Smooth muscle cell (in vitro differentiated cells): ENCODE measurements at regions not wholly inside any gene's neighbourhood (a gene's known extent, or its start where the extent isn't known, plus 50 kb on each side); places are given as distances from the start of the nearest gene placed in this dataset.
A peak's percentile ranks its signal among the peaks of the same experiment; 100 is the strongest.

Experiments
- DNase-seq: peaks from one replicate; lab custom pipeline; 2025; ENCODE audit not compliant: unreplicated experiment; lab: John Stamatoyannopoulos, UW
- H2AFZ ChIP-seq: fragments of 200-600 bp; sonication (generic); 2 replicates; pipeline ENCODE4 v1.6.0; 2016; ENCODE audit warnings: antibody characterized with exemption, low read depth, mild to moderate bottlenecking
- H3F3A ChIP-seq: fragments of 200-600 bp; sonication (generic); 2 replicates; pipeline ENCODE4 v1.6.0; 2017; ENCODE audit warnings: antibody characterized with exemption, low read depth
- H3K27ac ChIP-seq: fragments of 200-600 bp; sonication (generic); 2 replicates; pipeline ENCODE4 v1.5.1; 2016; ENCODE audit warnings: low read depth, mild to moderate bottlenecking
- H3K27me3 ChIP-seq: fragments of 200-600 bp; sonication (generic); 2 replicates; pipeline ENCODE4 v1.6.1; 2016; ENCODE audit warnings: low read depth, mild to moderate bottlenecking
- H3K36me3 ChIP-seq: fragments of 200-600 bp; sonication (generic); 2 replicates; pipeline ENCODE4 v1.5.1; 2016; ENCODE audit warnings: low read depth
- H3K4me1 ChIP-seq: fragments of 200-600 bp; sonication (generic); 2 replicates; pipeline ENCODE4 v1.5.1; 2016; ENCODE audit warnings: low read depth
- H3K4me2 ChIP-seq: fragments of 200-600 bp; sonication (generic); 2 replicates; pipeline ENCODE4 v1.6.0; 2016; ENCODE audit warnings: mild to moderate bottlenecking
- H3K4me3 ChIP-seq: fragments of 200-600 bp; sonication (generic); 2 replicates; pipeline ENCODE4 v1.5.1; 2016; ENCODE audit warnings: mild to moderate bottlenecking
- H3K79me2 ChIP-seq: fragments of 200-600 bp; sonication (generic); 2 replicates; pipeline ENCODE4 v1.6.0; 2016; ENCODE audit warnings: low read depth, mild to moderate bottlenecking
- H3K9ac ChIP-seq: fragments of 200-600 bp; sonication (generic); 2 replicates; pipeline ENCODE4 v1.6.0; 2016; ENCODE audit warnings: low read depth
- H3K9me3 ChIP-seq: fragments of 200-600 bp; sonication (generic); replicated peaks from 2 replicates; pipeline ENCODE4 v1.5.1; 2016; ENCODE audit warnings: low read depth
- H4K20me1 ChIP-seq: fragments of 200-600 bp; sonication (generic); 2 replicates; pipeline ENCODE4 v1.6.0; 2016; ENCODE audit warnings: low read depth
- WGBS: methylation state at CpG from one replicate; pipeline ENCODE4 v1.1.7; 2016; ENCODE audit warnings: low lambda C conversion rate; 5-methylcytosine and 5-hydroxymethylcytosine counted together
- TF ChIP-seq, protein P1 (sequence below): fragments of 200-600 bp; sonication (generic); IDR thresholded peaks from 2 replicates; pipeline ENCODE4 v1.5.1; 2017; ENCODE audit warnings: borderline replicate concordance, mild to moderate bottlenecking, antibody characterized with exemption; ENCODE audit not compliant: insufficient read depth, poor library complexity, severe bottlenecking

GRCh38 chr15:31266712-31267111, 59.9 kb upstream of the KLF13 start:
- H2AFZ ChIP-seq, result no peak overlapping the region
- DNase-seq, result no peak
- no peaks in the 10 kb centered on the region for H3K79me2 ChIP-seq
- H3K27ac ChIP-seq, result no peak overlapping the region
- H3K27me3 ChIP-seq, result no peaks in the 10 kb centered on the region
- no peak overlapping the region for H3K9ac ChIP-seq
- 70% methylated on average over 13 of the region's 13 CpGs for WGBS
- peaks cover 18% of the 10 kb centered on the region for H3K4me1 ChIP-seq
- no peak overlapping the region for H3K4me3 ChIP-seq
- no peaks in the 10 kb centered on the region for H4K20me1 ChIP-seq
- H3K4me2 ChIP-seq, result peak overlapping the region; percentile 36
- TF ChIP-seq, protein P1, sequence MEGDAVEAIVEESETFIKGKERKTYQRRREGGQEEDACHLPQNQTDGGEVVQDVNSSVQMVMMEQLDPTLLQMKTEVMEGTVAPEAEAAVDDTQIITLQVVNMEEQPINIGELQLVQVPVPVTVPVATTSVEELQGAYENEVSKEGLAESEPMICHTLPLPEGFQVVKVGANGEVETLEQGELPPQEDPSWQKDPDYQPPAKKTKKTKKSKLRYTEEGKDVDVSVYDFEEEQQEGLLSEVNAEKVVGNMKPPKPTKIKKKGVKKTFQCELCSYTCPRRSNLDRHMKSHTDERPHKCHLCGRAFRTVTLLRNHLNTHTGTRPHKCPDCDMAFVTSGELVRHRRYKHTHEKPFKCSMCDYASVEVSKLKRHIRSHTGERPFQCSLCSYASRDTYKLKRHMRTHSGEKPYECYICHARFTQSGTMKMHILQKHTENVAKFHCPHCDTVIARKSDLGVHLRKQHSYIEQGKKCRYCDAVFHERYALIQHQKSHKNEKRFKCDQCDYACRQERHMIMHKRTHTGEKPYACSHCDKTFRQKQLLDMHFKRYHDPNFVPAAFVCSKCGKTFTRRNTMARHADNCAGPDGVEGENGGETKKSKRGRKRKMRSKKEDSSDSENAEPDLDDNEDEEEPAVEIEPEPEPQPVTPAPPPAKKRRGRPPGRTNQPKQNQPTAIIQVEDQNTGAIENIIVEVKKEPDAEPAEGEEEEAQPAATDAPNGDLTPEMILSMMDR, result no peak
- H3K36me3 ChIP-seq, result no peaks in the 10 kb centered on the region
- H3F3A ChIP-seq, result no peaks in the 10 kb centered on the region
- no peaks in the 10 kb centered on the region for H3K9me3 ChIP-seq

DNA sequence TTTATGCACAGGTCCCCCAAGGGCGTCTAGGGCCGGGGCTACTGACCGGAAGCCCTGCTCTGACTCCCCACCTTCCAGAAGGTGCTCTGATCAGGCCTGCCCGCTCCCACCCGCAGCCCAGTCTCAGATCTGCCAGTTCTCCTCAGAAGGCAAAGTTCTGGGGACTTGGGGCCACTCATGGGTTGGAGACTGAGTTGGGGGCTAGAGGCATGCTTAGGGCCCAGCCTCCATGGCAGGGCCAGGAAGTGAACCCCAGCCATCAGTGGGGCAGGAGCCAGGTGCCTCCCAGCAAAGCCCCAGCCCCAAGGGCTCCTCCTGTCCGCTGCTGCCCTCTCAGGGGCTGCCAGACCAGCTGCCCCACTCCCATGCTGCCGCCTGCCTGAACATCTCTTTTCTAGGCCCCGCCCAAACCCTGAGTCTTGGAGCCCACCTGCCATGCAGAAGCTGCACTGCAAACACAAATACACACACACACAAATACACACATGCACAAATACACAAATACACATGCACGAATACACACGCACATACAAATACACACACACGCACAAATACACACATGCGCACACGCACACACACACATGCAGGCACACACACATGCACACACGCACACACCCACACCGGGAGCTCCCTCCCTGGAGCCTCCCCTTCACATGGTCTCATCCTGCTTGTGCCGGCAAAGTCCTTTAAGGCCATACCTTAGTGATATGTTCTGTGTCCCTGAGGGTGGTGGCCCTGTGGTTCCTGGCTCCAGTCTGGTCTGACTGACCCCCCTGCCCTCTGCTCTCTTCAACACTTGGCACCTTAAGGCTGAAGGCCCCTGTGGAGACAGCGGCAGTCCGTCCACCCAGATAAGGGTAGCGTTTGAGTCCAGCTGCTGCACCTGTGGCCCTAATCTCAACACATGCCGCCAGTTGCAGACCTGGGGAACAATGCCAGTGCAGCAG, 59.2 kb upstream of the KLF13 start:
- Histone ChIP-seq H3K9me3 (no peaks in the 10 kb centered on the region), H3K79me2 (no peaks in the 10 kb centered on the region), H3K4me2 (no peak overlapping the region), H3K27me3 (no peaks in the 10 kb centered on the region), H3K4me1 (peaks cover 18% of the 10 kb centered on the region), H3K27ac (no peak overlapping the region), H3K9ac (no peak overlapping the region), H3K36me3 (no peaks in the 10 kb centered on the region), H3K4me3 (no peak overlapping the region), H2AFZ (no peak overlapping the region), H4K20me1 (no peaks in the 10 kb centered on the region), H3F3A (no peaks in the 10 kb centered on the region)
- TF ChIP-seq, protein P1, result no peak
- whole genome bisulfite sequencing, result 90% methylated on average over 20 of the region's 20 CpGs
- DNase-seq, result no peak

GRCh38 chr15:31268108-31268501, 58.5 kb upstream of the KLF13 start:
- no peak overlapping the region for H3K27ac ChIP-seq
- TF ChIP-seq, protein P1, result no peak
- H3K27me3 ChIP-seq, result no peaks in the 10 kb centered on the region
- H3K9ac ChIP-seq, result no peak overlapping the region
- no peak for DNase-seq
- H3K79me2 ChIP-seq, result no peaks in the 10 kb centered on the region
- H4K20me1 ChIP-seq, result no peaks in the 10 kb centered on the region
- H3K4me2 ChIP-seq, result no peak overlapping the region
- no peak overlapping the region for H3K4me3 ChIP-seq
- peaks cover 4% of the 10 kb centered on the region for H3F3A ChIP-seq
- H3K36me3 ChIP-seq, result no peaks in the 10 kb centered on the region
- 78% methylated on average over 2 of the region's 2 CpGs for WGBS
- no peak overlapping the region for H2AFZ ChIP-seq
- H3K9me3 ChIP-seq, result no peaks in the 10 kb centered on the region
- H3K4me1 ChIP-seq, result peaks cover 18% of the 10 kb centered on the region
